ENCODE measurements at regions not wholly inside any gene's neighbourhood (a gene's known extent, or its start where the extent isn't known, plus 50 kb on each side); places are given as distances from the start of the nearest gene placed in this dataset.

- no TSS peak for BruUV-seq (replicated peaks)
Measured at GRCh38 chr11:95556011-95556341, 233.6 kb downstream of the FAM76B start.

GRCh38 chr11:95554911-95555310 lies 234.7 kb downstream of the FAM76B start:
- Histone ChIP-seq H3K27ac (ENCODE audit: low read depth, low read length) (no peak overlapping the region), H3K9me3 (ENCODE audit: control insufficient read depth in 1 of 2, insufficient read depth in 1 of 2, low read depth in 1 of 2, low read length in 2 of 2) (no peaks in the 10 kb centered on the region), H3K4me2 (ENCODE audit: low read length) (no peak overlapping the region), H3K4me3 (replicated peaks in 1 of 2; ENCODE audit: low read depth in 1 of 2, low read length in 2 of 2) (no peak overlapping the region), H3K4me1 (ENCODE audit: control insufficient read depth in 1 of 2, insufficient read depth in 2 of 2, low read length in 2 of 2) (no peaks in the 10 kb centered on the region), H3K36me3 (ENCODE audit: control insufficient read depth in 1 of 2, insufficient read depth in 2 of 2, low read length in 2 of 2) (no peaks in the 10 kb centered on the region), H2AFZ (ENCODE audit: low read depth, low read length, poor library complexity, severe bottlenecking) (no peak overlapping the region), H3K9me2 (ENCODE audit: insufficient read depth) (no peaks in the 10 kb centered on the region), H3K27me3 (ENCODE audit: insufficient read depth, low read length) (peaks cover 7% of the 10 kb centered on the region; the same call in 1 of the 2 replicates), H3K9ac (ENCODE audit: low read length) (no peak overlapping the region), H4K20me1 (ENCODE audit: insufficient read depth) (no peaks in the 10 kb centered on the region), H3K79me2 (ENCODE audit: insufficient read depth, low read length) (no peaks in the 10 kb centered on the region)
- RAD21 ChIA-PET (ENCODE audit: low non-redundant PET in 1 of 2, low total read pairs in 2 of 2, uncharacterized antibody in 2 of 2, unreplicated experiment in 2 of 2): no interaction called here
- intact Hi-C loops (cut with micrococcal nuclease): no loop called here
- DNase-seq (ENCODE audit: low read depth, low spot score) (no peak), ATAC-seq (no peak)
- POLR2A ChIA-PET: no interaction called here
- CTCF ChIA-PET: no interaction called here
- TF ChIP-seq REST (IDR thresholded peaks at IDR 0.05; ENCODE audit: low read depth): no peak
- no peak for TF ChIP-seq CBX3 (IDR thresholded peaks at IDR 0.05; ENCODE audit: low read depth)
- TF ChIP-seq EGR1 (IDR thresholded peaks at IDR 0.05; ENCODE audit: low read depth): no peak
- TF ChIP-seq EZH2phosphoT487 (IDR thresholded peaks at IDR 0.05; ENCODE audit: borderline replicate concordance): no peak
- no peak for TF ChIP-seq JUND (IDR thresholded peaks at IDR 0.05)
- no peak for TF ChIP-seq FOSL1 (IDR thresholded peaks at IDR 0.05; ENCODE audit: low read depth)
- no peak for TF ChIP-seq CEBPB (IDR thresholded peaks at IDR 0.05; ENCODE audit: low read depth)
- BruUV-seq (replicated peaks): no TSS peak

More at GRCh38 chr11:95556011-95556341, 233.6 kb downstream of the FAM76B start:
- ChIA-PET CTCF (interaction anchor here (1.4 kb wide), 1 partner anchor 11 kb away, joined by 3 read pairs; no protein-coding TSS in a partner anchor), RAD21 (ENCODE audit: low non-redundant PET in 1 of 2, low total read pairs in 2 of 2, uncharacterized antibody in 2 of 2, unreplicated experiment in 2 of 2) (no interaction called here), POLR2A (no interaction called here)
- no peaks in the 10 kb centered on the region for H3K36me3 ChIP-seq (ENCODE audit: control insufficient read depth in 1 of 2, insufficient read depth in 2 of 2, low read length in 2 of 2)
- H2AFZ ChIP-seq (ENCODE audit: low read depth, low read length, poor library complexity, severe bottlenecking): no peak overlapping the region
- ATAC-seq (no peak), DNase-seq (ENCODE audit: low read depth, low spot score) (no peak)
- no peaks in the 10 kb centered on the region for H3K9me2 ChIP-seq (ENCODE audit: insufficient read depth)
- H3K9me3 ChIP-seq (ENCODE audit: control insufficient read depth in 1 of 2, insufficient read depth in 1 of 2, low read depth in 1 of 2, low read length in 2 of 2): no peaks in the 10 kb centered on the region
- no peak overlapping the region for H3K27ac ChIP-seq (ENCODE audit: low read depth, low read length)
- H3K4me3 ChIP-seq (replicated peaks in 1 of 2; ENCODE audit: low read depth in 1 of 2, low read length in 2 of 2): no peak overlapping the region
- H3K9ac ChIP-seq (ENCODE audit: low read length): no peak overlapping the region
- peaks cover 6% of the 10 kb centered on the region; the same call in 1 of the 2 replicates for H3K27me3 ChIP-seq (ENCODE audit: insufficient read depth, low read length)
- H3K4me2 ChIP-seq (ENCODE audit: low read length): no peak overlapping the region
- no peaks in the 10 kb centered on the region for H4K20me1 ChIP-seq (ENCODE audit: insufficient read depth)
- H3K4me1 ChIP-seq (ENCODE audit: control insufficient read depth in 1 of 2, insufficient read depth in 2 of 2, low read length in 2 of 2): no peaks in the 10 kb centered on the region
- TF ChIP-seq RAD21 (IDR thresholded peaks at IDR 0.05; ENCODE audit: low read depth) (no peak), TCF7L2 (IDR thresholded peaks at IDR 0.05; ENCODE audit: borderline replicate concordance, extremely low read depth, insufficient read depth, insufficient read length) (no peak), CEBPB (IDR thresholded peaks at IDR 0.05; ENCODE audit: low read depth) (no peak), YY1 (IDR thresholded peaks at IDR 0.05; ENCODE audit: extremely low read depth, insufficient replicate concordance, low read depth, low read length) (no peak), SRF (IDR thresholded peaks at IDR 0.05; ENCODE audit: low read depth) (no peak)
- TF ChIP-seq, protein P1, sequence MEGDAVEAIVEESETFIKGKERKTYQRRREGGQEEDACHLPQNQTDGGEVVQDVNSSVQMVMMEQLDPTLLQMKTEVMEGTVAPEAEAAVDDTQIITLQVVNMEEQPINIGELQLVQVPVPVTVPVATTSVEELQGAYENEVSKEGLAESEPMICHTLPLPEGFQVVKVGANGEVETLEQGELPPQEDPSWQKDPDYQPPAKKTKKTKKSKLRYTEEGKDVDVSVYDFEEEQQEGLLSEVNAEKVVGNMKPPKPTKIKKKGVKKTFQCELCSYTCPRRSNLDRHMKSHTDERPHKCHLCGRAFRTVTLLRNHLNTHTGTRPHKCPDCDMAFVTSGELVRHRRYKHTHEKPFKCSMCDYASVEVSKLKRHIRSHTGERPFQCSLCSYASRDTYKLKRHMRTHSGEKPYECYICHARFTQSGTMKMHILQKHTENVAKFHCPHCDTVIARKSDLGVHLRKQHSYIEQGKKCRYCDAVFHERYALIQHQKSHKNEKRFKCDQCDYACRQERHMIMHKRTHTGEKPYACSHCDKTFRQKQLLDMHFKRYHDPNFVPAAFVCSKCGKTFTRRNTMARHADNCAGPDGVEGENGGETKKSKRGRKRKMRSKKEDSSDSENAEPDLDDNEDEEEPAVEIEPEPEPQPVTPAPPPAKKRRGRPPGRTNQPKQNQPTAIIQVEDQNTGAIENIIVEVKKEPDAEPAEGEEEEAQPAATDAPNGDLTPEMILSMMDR (IDR thresholded peaks at IDR 0.05 in 2 of 3, conservative IDR thresholded peaks at IDR 0.05 in 1 of 3; ENCODE audit: borderline replicate concordance in 1 of 3, insufficient read depth in 1 of 3, low read depth in 2 of 3, low read length in 2 of 3): no peak
- H3K79me2 ChIP-seq (ENCODE audit: insufficient read depth, low read length): no peaks in the 10 kb centered on the region
- intact Hi-C loops (cut with micrococcal nuclease): no loop called here

All from HCT116 (cell line).